IPS-NIHi7 (cell line): ENCODE measurements at regions not wholly inside any gene's neighbourhood (a gene's known extent, or its start where the extent isn't known, plus 50 kb on each side); places are given as distances from the start of the nearest gene placed in this dataset.

ENCODE experiments used
- DNase-seq: peaks from one replicate; pipeline ENCODE4 v3.0.0; 2012; ENCODE audit warnings: mixed read lengths; ENCODE audit errors: extremely low spot score

- DNase-seq: no peak
Observed at GRCh38 chr4:100804576-100805360, 286.9 kb upstream of the EMCN start.

GRCh38 chr4:100803751-100804150, 285.9 kb upstream of the EMCN start:
- no peak for DNase-seq

GRCh38 chr4:100799761-100800539, 282.1 kb upstream of the EMCN start:
- peak; percentile 16 for DNase-seq

GRCh38 chr4:100797791-100798190, 280.0 kb upstream of the EMCN start:
- no peak for DNase-seq

GRCh38 chr4:100797356-100797755, 279.5 kb upstream of the EMCN start:
- no peak for DNase-seq

- no peak for DNase-seq
Observed at GRCh38 chr4:100796332-100796731, 278.5 kb upstream of the EMCN start.

- no peak for DNase-seq
Observed at GRCh38 chr4:100795581-100795980, 277.8 kb upstream of the EMCN start.

GRCh38 chr4:100790836-100791615, 273.2 kb upstream of the EMCN start:
- no peak for DNase-seq

- DNase-seq: no peak
Observed at GRCh38 chr4:100789991-100790390, 272.2 kb upstream of the EMCN start.

- no peak for DNase-seq
Observed at GRCh38 chr4:100786481-100786880, 268.7 kb upstream of the EMCN start.

- DNase-seq: no peak
Observed at GRCh38 chr4:100782356-100782755, 264.5 kb upstream of the EMCN start.

GRCh38 chr4:100781435-100781834, 263.6 kb upstream of the EMCN start:
- no peak for DNase-seq

GRCh38 chr4:100780126-100780525, 262.3 kb upstream of the EMCN start:
- no peak for DNase-seq

- DNase-seq: no peak
Observed at GRCh38 chr4:100778431-100778830, 260.6 kb upstream of the EMCN start.

GRCh38 chr4:100762738-100763137, 244.9 kb upstream of the EMCN start:
- DNase-seq: no peak

- no peak for DNase-seq
Observed at GRCh38 chr4:100754751-100755150, 236.9 kb upstream of the EMCN start.

GRCh38 chr4:100746141-100746739, 228.4 kb upstream of the EMCN start:
- no peak for DNase-seq

- peak; percentile 24 for DNase-seq
Observed at GRCh38 chr4:100742045-100742444, 224.2 kb upstream of the EMCN start.

- DNase-seq: no peak
Observed at GRCh38 chr4:100739426-100739825, 221.6 kb upstream of the EMCN start.

- no peak for DNase-seq
Observed at GRCh38 chr4:100738196-100739165, 220.7 kb upstream of the EMCN start.
